IMR-90 (cell line): ENCODE measurements at regions not wholly inside any gene's neighbourhood (a gene's known extent, or its start where the extent isn't known, plus 50 kb on each side); places are given as distances from the start of the nearest gene placed in this dataset.

Source experiments
- ATAC-seq: fragments of 200-7000 bp; cut with Tn5 transposase; 2 replicates; pipeline ENCODE4 v1.9.1; 2020; ENCODE audit warnings: low read depth, mild to moderate bottlenecking, moderate library complexity
- BruUV-seq: library from RNA; stranded (reverse); fragments of 400-500 nt; replicated peaks from 2 replicates; lab custom pipeline; 2021; lab: Mats Ljungman, UMichigan
- CTCF ChIA-PET: fragments of 300-600 bp; formaldehyde crosslinking; extraction: SDS; loops from one replicate; lab custom pipeline; 2021; ENCODE audit warnings: antibody characterized with exemption; lab: Yijun Ruan, JAX
- POLR2A ChIA-PET: fragments of 300-600 bp; sonication (Branson Sonifier 250); formaldehyde crosslinking; loops from one replicate; lab custom pipeline; 2022; ENCODE audit warnings: antibody characterized with exemption; ENCODE audit not compliant: unreplicated experiment; lab: Charles Lee
- DNase-seq: peaks from one replicate; pipeline ENCODE4 v3.0.0; 2013
- H2AFZ ChIP-seq: replicated peaks from 2 replicates; pipeline ENCODE3; 2013; ENCODE audit warnings: low read length, mild to moderate bottlenecking; ENCODE audit not compliant: poor library complexity
- H2AK5ac ChIP-seq: 2 replicates; pipeline ENCODE4 v1.6.1; 2013; ENCODE audit warnings: low read depth, low read length, inconsistent platforms
- H2AK9ac ChIP-seq: replicated peaks from 2 replicates; pipeline ENCODE3; 2013; ENCODE audit warnings: mild to moderate bottlenecking, low read depth, low read length, moderate library complexity; ENCODE audit not compliant: poor library complexity
- H2BK120ac ChIP-seq: 2 replicates; pipeline ENCODE4 v1.6.1; 2013; ENCODE audit warnings: low read depth, low read length, inconsistent platforms
- H2BK15ac ChIP-seq: 3 replicates; pipeline ENCODE4 v1.6.1; 2013; ENCODE audit warnings: low read depth, low read length, inconsistent platforms
- H2BK20ac ChIP-seq: 2 replicates; pipeline ENCODE4 v1.6.1; 2013; ENCODE audit warnings: low read depth, mild to moderate bottlenecking, inconsistent platforms, low read length, moderate library complexity
- H2BK5ac ChIP-seq: 2 replicates; pipeline ENCODE4 v1.6.1; 2013; ENCODE audit warnings: mild to moderate bottlenecking, low read depth, low read length, inconsistent platforms; ENCODE audit not compliant: poor library complexity, severe bottlenecking
- H3K14ac ChIP-seq: replicated peaks from 2 replicates; pipeline ENCODE4 v1.6.1; 2013; ENCODE audit warnings: low read depth, low read length, inconsistent platforms
- H3K18ac ChIP-seq: 2 replicates; pipeline ENCODE4 v1.6.1; 2013; ENCODE audit warnings: low read depth, low read length, control low read depth
- H3K23ac ChIP-seq: 2 replicates; pipeline ENCODE4 v1.6.1; 2013; ENCODE audit warnings: low read depth, low read length, inconsistent platforms
- H3K27ac ChIP-seq: 2 replicates; pipeline ENCODE4 v1.5.1; 2013; ENCODE audit warnings: mild to moderate bottlenecking, control low read depth, low read length; ENCODE audit not compliant: insufficient read depth
- H3K27me3 ChIP-seq: 2 replicates; pipeline ENCODE4 v1.6.1; 2013; ENCODE audit warnings: low read length; ENCODE audit not compliant: control insufficient read depth, insufficient read depth
- H3K36me3 ChIP-seq: 2 replicates; pipeline ENCODE4 v1.6.1; 2013; ENCODE audit warnings: low read length, mixed read lengths; ENCODE audit not compliant: control insufficient read depth, insufficient read depth
- H3K4ac ChIP-seq: 2 replicates; pipeline ENCODE4 v1.6.1; 2013; ENCODE audit warnings: low read depth, low read length, inconsistent platforms
- H3K4me1 ChIP-seq: 2 replicates; pipeline ENCODE4 v1.6.1; 2013; ENCODE audit warnings: low read length, mixed read lengths; ENCODE audit not compliant: control insufficient read depth, insufficient read depth
- H3K4me2 ChIP-seq: 2 replicates; pipeline ENCODE4 v1.6.1; 2013; ENCODE audit warnings: low read depth, mild to moderate bottlenecking, control low read depth, low read length, moderate library complexity
- H3K4me3 ChIP-seq: 2 replicates; pipeline ENCODE4 v1.5.1; 2013; ENCODE audit warnings: low read depth, mild to moderate bottlenecking, control low read depth, low read length, moderate library complexity; ENCODE audit not compliant: insufficient read depth
- H3K56ac ChIP-seq: 2 replicates; pipeline ENCODE4 v1.6.1; 2013; ENCODE audit warnings: low read length, inconsistent platforms; ENCODE audit not compliant: insufficient read depth; ENCODE audit errors: extremely low read depth
- H3K79me1 ChIP-seq, 2 experiments: 2 replicates each; pipeline ENCODE4 v1.6.1; 2013; ENCODE audit warnings: low read length in 2 of 2, inconsistent platforms in 1 of 2, low read depth in 1 of 2
- H3K9ac ChIP-seq: 2 replicates; pipeline ENCODE4 v1.6.1; 2013; ENCODE audit warnings: low read depth, low read length, control low read depth
- H3K9me1 ChIP-seq: 2 replicates; pipeline ENCODE4 v1.6.1; 2013; ENCODE audit warnings: low read length, inconsistent platforms; ENCODE audit not compliant: insufficient read depth
- H3K9me3 ChIP-seq: 2 replicates; pipeline ENCODE4 v1.6.1; 2013; ENCODE audit warnings: low read length; ENCODE audit not compliant: control insufficient read depth, insufficient read depth
- H4K20me1 ChIP-seq: 2 replicates; pipeline ENCODE4 v1.6.1; 2013; ENCODE audit warnings: low read length, inconsistent platforms; ENCODE audit not compliant: insufficient read depth
- H4K5ac ChIP-seq: 2 replicates; pipeline ENCODE4 v1.6.1; 2013; ENCODE audit warnings: mild to moderate bottlenecking, low read depth, low read length, control low read depth
- H4K8ac ChIP-seq, 2 experiments: 2 replicates each; pipeline ENCODE4 v1.6.1; 2013; ENCODE audit warnings: low read depth in 2 of 2, low read length in 2 of 2, control low read depth in 1 of 2, inconsistent platforms in 1 of 2
- H4K91ac ChIP-seq: 2 replicates; pipeline ENCODE4 v1.6.1; 2013; ENCODE audit warnings: low read depth, low read length, inconsistent platforms; ENCODE audit not compliant: insufficient read depth
- BHLHE40 ChIP-seq: fragments of 150-350 bp; IDR thresholded peaks from 2 replicates; pipeline ENCODE4 v1.6.1; 2016; ENCODE audit warnings: mild to moderate bottlenecking, low read depth, low read length
- CEBPB ChIP-seq: IDR thresholded peaks from 2 replicates; pipeline ENCODE4 v1.6.1; 2012; ENCODE audit warnings: low read depth, low read length, improper control_type of control experiment
- FOS ChIP-seq: fragments of 150-350 bp; IDR thresholded peaks from 2 replicates; pipeline ENCODE4 v1.6.1; 2016; ENCODE audit warnings: low read depth, low read length
- MAFK ChIP-seq: IDR thresholded peaks from 2 replicates; pipeline ENCODE4 v1.6.1; 2012; ENCODE audit warnings: low read depth, low read length, improper control_type of control experiment
- MAZ ChIP-seq: IDR thresholded peaks from 2 replicates; pipeline ENCODE4 v1.6.1; 2012; ENCODE audit warnings: low read depth, mild to moderate bottlenecking, low read length, improper control_type of control experiment, moderate library complexity, borderline replicate concordance
- MXI1 ChIP-seq: IDR thresholded peaks from 2 replicates; pipeline ENCODE4 v1.6.1; 2012; ENCODE audit warnings: low read depth, mild to moderate bottlenecking, low read length, moderate library complexity, borderline replicate concordance
- NFE2L2 ChIP-seq: fragments of 150-350 bp; IDR thresholded peaks from 2 replicates; pipeline ENCODE4 v1.6.1; 2016; ENCODE audit warnings: low read depth, mild to moderate bottlenecking, low read length
- POLR2A ChIP-seq: IDR thresholded peaks from 2 replicates; pipeline ENCODE4 v1.6.1; 2012; ENCODE audit warnings: mild to moderate bottlenecking, low read depth, low read length
- RAD21 ChIP-seq: IDR thresholded peaks from 2 replicates; pipeline ENCODE4 v1.6.1; 2012; ENCODE audit warnings: low read length, improper control_type of control experiment
- RCOR1 ChIP-seq: IDR thresholded peaks from 2 replicates; pipeline ENCODE4 v1.6.1; 2012; ENCODE audit warnings: mild to moderate bottlenecking, low read length, improper control_type of control experiment; ENCODE audit not compliant: insufficient replicate concordance
- RFX5 ChIP-seq: IDR thresholded peaks from 2 replicates; pipeline ENCODE4 v1.8.0; 2012; ENCODE audit warnings: low read depth, mild to moderate bottlenecking, low read length, moderate library complexity
- SMC3 ChIP-seq: fragments of 150-350 bp; IDR thresholded peaks from 2 replicates; pipeline ENCODE4 v1.6.1; 2016; ENCODE audit warnings: low read depth, mild to moderate bottlenecking, antibody characterized with exemption, low read length, moderate library complexity
- WGBS, 2 experiments: methylation state at CpG; one replicate each; pipeline versions ENCODE4 v1.1.5 to v1.1.7; 2013; ENCODE audit warnings: missing lambda C conversion rate in 2 of 2; ENCODE audit not compliant: insufficient read length in 1 of 2; ENCODE audit errors: extremely low coverage in 2 of 2; 5-methylcytosine and 5-hydroxymethylcytosine counted together
- dilution Hi-C: fragments of 300-500 bp; cut with HindIII; formaldehyde crosslinking; loops from one replicate; pipeline ENCODE4 v1.14.3; 2018; ENCODE audit warnings: low sequenced_read_pairs; ENCODE audit not compliant: unreplicated experiment
- in situ Hi-C: fragments of 300-500 bp; cut with MboI; formaldehyde crosslinking; loops from 3 replicates; pipeline ENCODE4 v1.14.3; 2019; ENCODE audit warnings: low sequenced_read_pairs, inconsistent platforms, mixed read lengths
- intact Hi-C: fragments of 100-400 bp; cut with micrococcal nuclease; formaldehyde crosslinking; loops from 2 replicates; pipeline ENCODE4 v1.10.0; 2022
- TF ChIP-seq, protein P1 (sequence below): fragments of 150-350 bp; IDR thresholded peaks from 2 replicates; pipeline ENCODE4 v1.6.1; 2017; ENCODE audit warnings: mild to moderate bottlenecking, antibody characterized with exemption, low read length, low read depth
- TF ChIP-seq, protein P2 (sequence below): conservative IDR thresholded peaks from 2 replicates; pipeline ENCODE4 v1.5.1; 2012; ENCODE audit warnings: mild to moderate bottlenecking, low read depth, low read length, improper control_type of control experiment

DNA sequence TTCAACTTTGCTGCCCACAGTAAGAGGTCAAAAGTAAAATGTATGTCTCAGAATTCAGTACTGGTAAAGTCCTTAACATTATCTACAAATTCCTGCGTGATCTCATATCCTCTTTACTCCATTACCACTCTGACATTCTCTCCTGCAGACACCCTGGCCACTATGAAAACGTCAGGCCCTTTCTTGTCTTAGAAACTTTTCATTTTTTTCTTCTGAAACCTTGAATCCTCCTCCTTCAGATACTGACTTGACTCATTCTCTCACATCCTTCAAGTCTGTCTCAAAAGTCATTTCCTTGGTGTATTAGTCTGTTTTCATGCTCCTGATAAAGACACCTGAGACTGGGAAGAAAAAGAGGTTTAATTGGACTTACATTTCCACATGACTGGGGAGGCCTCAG is 262.3 kb downstream of the POU4F1 start:
- Histone ChIP-seq H4K91ac (no peak overlapping the region), H3K9me3 (no peaks in the 10 kb centered on the region), H4K8ac (no peak overlapping the region), H3K9me1 (no peaks in the 10 kb centered on the region), H3K4me1 (no peaks in the 10 kb centered on the region), H2AK9ac (no peak overlapping the region), H3K14ac (no peak overlapping the region), H2BK5ac (no peak overlapping the region), H3K9ac (no peak overlapping the region), H3K27ac (no peak overlapping the region), H4K20me1 (no peaks in the 10 kb centered on the region), H2BK15ac (no peak overlapping the region), H3K27me3 (no peaks in the 10 kb centered on the region), H3K4ac (no peak overlapping the region), H2AK5ac (no peak overlapping the region), H2BK20ac (no peak overlapping the region), H2BK120ac (no peak overlapping the region), H3K4me2 (no peak overlapping the region), H3K18ac (no peak overlapping the region), H3K36me3 (no peaks in the 10 kb centered on the region), H3K79me1 (no peaks in the 10 kb centered on the region), H3K56ac (no peak overlapping the region), H3K23ac (no peak overlapping the region), H4K5ac (no peak overlapping the region), H2AFZ (no peak overlapping the region), H3K4me3 (no peak overlapping the region)
- intact Hi-C loops (no loop called here), in situ Hi-C loops (no loop called here), dilution Hi-C loops (no loop called here)
- TF ChIP-seq SMC3 (no peak), RAD21 (no peak), BHLHE40 (no peak), MAZ (no peak), NFE2L2 (no peak), FOS (no peak), MXI1 (no peak), MAFK (no peak), RFX5 (no peak), CEBPB (no peak), RCOR1 (no peak), POLR2A (no peak)
- TF ChIP-seq, protein P1, sequence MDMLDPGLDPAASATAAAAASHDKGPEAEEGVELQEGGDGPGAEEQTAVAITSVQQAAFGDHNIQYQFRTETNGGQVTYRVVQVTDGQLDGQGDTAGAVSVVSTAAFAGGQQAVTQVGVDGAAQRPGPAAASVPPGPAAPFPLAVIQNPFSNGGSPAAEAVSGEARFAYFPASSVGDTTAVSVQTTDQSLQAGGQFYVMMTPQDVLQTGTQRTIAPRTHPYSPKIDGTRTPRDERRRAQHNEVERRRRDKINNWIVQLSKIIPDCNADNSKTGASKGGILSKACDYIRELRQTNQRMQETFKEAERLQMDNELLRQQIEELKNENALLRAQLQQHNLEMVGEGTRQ, result no peak
- TF ChIP-seq, protein P2, sequence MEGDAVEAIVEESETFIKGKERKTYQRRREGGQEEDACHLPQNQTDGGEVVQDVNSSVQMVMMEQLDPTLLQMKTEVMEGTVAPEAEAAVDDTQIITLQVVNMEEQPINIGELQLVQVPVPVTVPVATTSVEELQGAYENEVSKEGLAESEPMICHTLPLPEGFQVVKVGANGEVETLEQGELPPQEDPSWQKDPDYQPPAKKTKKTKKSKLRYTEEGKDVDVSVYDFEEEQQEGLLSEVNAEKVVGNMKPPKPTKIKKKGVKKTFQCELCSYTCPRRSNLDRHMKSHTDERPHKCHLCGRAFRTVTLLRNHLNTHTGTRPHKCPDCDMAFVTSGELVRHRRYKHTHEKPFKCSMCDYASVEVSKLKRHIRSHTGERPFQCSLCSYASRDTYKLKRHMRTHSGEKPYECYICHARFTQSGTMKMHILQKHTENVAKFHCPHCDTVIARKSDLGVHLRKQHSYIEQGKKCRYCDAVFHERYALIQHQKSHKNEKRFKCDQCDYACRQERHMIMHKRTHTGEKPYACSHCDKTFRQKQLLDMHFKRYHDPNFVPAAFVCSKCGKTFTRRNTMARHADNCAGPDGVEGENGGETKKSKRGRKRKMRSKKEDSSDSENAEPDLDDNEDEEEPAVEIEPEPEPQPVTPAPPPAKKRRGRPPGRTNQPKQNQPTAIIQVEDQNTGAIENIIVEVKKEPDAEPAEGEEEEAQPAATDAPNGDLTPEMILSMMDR, result no peak
- POLR2A ChIA-PET, result no interaction called here
- ATAC-seq, result no peak
- WGBS, 2 experiments, result 17% methylated on average over 1 of the region's 2 CpGs; no CpG with 5 or more reads in 1 of the 2 experiments
- BruUV-seq, result no TSS peak
- DNase-seq, result no peak
- CTCF ChIA-PET, result no interaction called here
